NCI-H82 treated with DMSO at 0.1 percent for 48 hours (cell line): ENCODE measurements at regions not wholly inside any gene's neighbourhood (a gene's known extent, or its start where the extent isn't known, plus 50 kb on each side); places are given as distances from the start of the nearest gene placed in this dataset.
"Not testable (repeated sequence)": the region's sequence is repeated elsewhere in the genome, so short reads cannot be mapped to it uniquely, and the experiment has no call there.

Experiments
- DNase-seq: peaks from one replicate; lab custom pipeline; 2025; ENCODE audit not compliant: unreplicated experiment; lab: John Stamatoyannopoulos, UW

GRCh38 chr17:73914536-73915274, 270.5 kb upstream of the SDK2 start:
- DNase-seq, result no peak

- DNase-seq, result not testable (repeated sequence)
Measured at GRCh38 chr17:73919033-73919432, 274.8 kb upstream of the SDK2 start.

GRCh38 chr17:73921306-73921705, 277.1 kb upstream of the SDK2 start:
- DNase-seq, result no peak

- peak; percentile 98 for DNase-seq
Measured at GRCh38 chr17:73924114-73924908, 279.2 kb upstream of the RPL38 start.

- peak; percentile 98 for DNase-seq
Measured at GRCh38 chr17:73924909-73925186, 278.6 kb upstream of the RPL38 start.

- DNase-seq, result no peak
Measured at GRCh38 chr17:73929860-73930430, 273.5 kb upstream of the RPL38 start.

GRCh38 chr17:73932216-73932749, 271.2 kb upstream of the RPL38 start:
- no peak for DNase-seq

GRCh38 chr17:73933164-73933766, 270.2 kb upstream of the RPL38 start:
- DNase-seq, result no peak

GRCh38 chr17:73933871-73934270, 269.6 kb upstream of the RPL38 start:
- DNase-seq, result no peak

GRCh38 chr17:73934696-73935095, 268.8 kb upstream of the RPL38 start:
- DNase-seq, result no peak

- no peak for DNase-seq
Measured at GRCh38 chr17:73936908-73937627, 266.4 kb upstream of the RPL38 start.

GRCh38 chr17:73938706-73939105, 264.8 kb upstream of the RPL38 start:
- DNase-seq, result no peak

GRCh38 chr17:73939806-73940205, 263.7 kb upstream of the RPL38 start:
- no peak for DNase-seq

GRCh38 chr17:73940511-73940910, 263.0 kb upstream of the RPL38 start:
- DNase-seq, result no peak

GRCh38 chr17:73941919-73942530, 261.5 kb upstream of the RPL38 start:
- no peak for DNase-seq

- DNase-seq, result no peak
Measured at GRCh38 chr17:73942703-73943415, 260.6 kb upstream of the RPL38 start.

- DNase-seq, result no peak
Measured at GRCh38 chr17:73943416-73944110, 259.9 kb upstream of the RPL38 start.

GRCh38 chr17:73944366-73944765, 259.1 kb upstream of the RPL38 start:
- no peak for DNase-seq

- no peak for DNase-seq
Measured at GRCh38 chr17:73947281-73947965, 256.1 kb upstream of the RPL38 start.
